ENCODE measurements at regions not wholly inside any gene's neighbourhood (a gene's known extent, or its start where the extent isn't known, plus 50 kb on each side); places are given as distances from the start of the nearest gene placed in this dataset.

- H3K4me1 Mint-ChIP-seq = peaks cover 12% of the 10 kb centered on the region
- H3K27ac ChIP-seq (ENCODE audit: low read depth in 1 of 2, low read length in 2 of 2) = no peak overlapping the region
- no peak overlapping the region for H3K4me3 ChIP-seq (replicated peaks in 1 of 3; ENCODE audit: low read depth in 2 of 3, low read length in 3 of 3)
- TF ChIP-seq, protein P1, sequence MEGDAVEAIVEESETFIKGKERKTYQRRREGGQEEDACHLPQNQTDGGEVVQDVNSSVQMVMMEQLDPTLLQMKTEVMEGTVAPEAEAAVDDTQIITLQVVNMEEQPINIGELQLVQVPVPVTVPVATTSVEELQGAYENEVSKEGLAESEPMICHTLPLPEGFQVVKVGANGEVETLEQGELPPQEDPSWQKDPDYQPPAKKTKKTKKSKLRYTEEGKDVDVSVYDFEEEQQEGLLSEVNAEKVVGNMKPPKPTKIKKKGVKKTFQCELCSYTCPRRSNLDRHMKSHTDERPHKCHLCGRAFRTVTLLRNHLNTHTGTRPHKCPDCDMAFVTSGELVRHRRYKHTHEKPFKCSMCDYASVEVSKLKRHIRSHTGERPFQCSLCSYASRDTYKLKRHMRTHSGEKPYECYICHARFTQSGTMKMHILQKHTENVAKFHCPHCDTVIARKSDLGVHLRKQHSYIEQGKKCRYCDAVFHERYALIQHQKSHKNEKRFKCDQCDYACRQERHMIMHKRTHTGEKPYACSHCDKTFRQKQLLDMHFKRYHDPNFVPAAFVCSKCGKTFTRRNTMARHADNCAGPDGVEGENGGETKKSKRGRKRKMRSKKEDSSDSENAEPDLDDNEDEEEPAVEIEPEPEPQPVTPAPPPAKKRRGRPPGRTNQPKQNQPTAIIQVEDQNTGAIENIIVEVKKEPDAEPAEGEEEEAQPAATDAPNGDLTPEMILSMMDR (IDR thresholded peaks at IDR 0.05) = no peak
- no peaks in the 10 kb centered on the region for H3K9me3 ChIP-seq (replicated peaks in 1 of 2; ENCODE audit: control insufficient read depth in 1 of 2, insufficient read depth in 1 of 2, low read length in 2 of 2)
- H4K20me1 ChIP-seq (ENCODE audit: insufficient read depth, low read length) = no peaks in the 10 kb centered on the region
- H3K79me2 ChIP-seq (ENCODE audit: insufficient read depth, low read length) = no peaks in the 10 kb centered on the region
- H3K4me1 ChIP-seq (ENCODE audit: control insufficient read depth in 1 of 2, insufficient read depth in 2 of 2, low read length in 2 of 2) = peaks cover 0 to 3% of the 10 kb centered on the region in 2 donors
- no peaks in the 10 kb centered on the region for H3K9me3 Mint-ChIP-seq
- H3K27me3 ChIP-seq (ENCODE audit: control insufficient read depth in 2 of 2, insufficient read depth in 2 of 2, low read length in 2 of 2) = no peaks in the 10 kb centered on the region
- H3K4me3 Mint-ChIP-seq = no peak overlapping the region
- H3K4me2 ChIP-seq (replicated peaks; ENCODE audit: extremely low read depth, low read length, poor library complexity, severe bottlenecking) = no peak overlapping the region
- H3K36me3 Mint-ChIP-seq = no peaks in the 10 kb centered on the region
- H3K27me3 Mint-ChIP-seq (ENCODE audit: low read depth in 3 of 3) = no peaks in the 10 kb centered on the region
- no peak overlapping the region for H3K27ac Mint-ChIP-seq
- intact Hi-C loops (cut with micrococcal nuclease) = no loop called here
- no CpG with 5 or more reads among the region's 1 CpG for WGBS (ENCODE audit: insufficient coverage)
- H3K36me3 ChIP-seq (replicated peaks in 1 of 2; ENCODE audit: control insufficient read depth in 1 of 2, insufficient read depth in 2 of 2, low read length in 2 of 2) = no peaks in the 10 kb centered on the region
- H3K9ac ChIP-seq (ENCODE audit: insufficient read depth, low read length, poor library complexity, severe bottlenecking) = no peak overlapping the region
- no peak for DNase-seq
- no peak overlapping the region for H2AFZ ChIP-seq (ENCODE audit: insufficient read depth, low read depth, low read length, poor library complexity, severe bottlenecking)
These were observed 114.4 kb downstream of the PCSK1 start for GRCh38 chr5:96318569-96319110.

DNA sequence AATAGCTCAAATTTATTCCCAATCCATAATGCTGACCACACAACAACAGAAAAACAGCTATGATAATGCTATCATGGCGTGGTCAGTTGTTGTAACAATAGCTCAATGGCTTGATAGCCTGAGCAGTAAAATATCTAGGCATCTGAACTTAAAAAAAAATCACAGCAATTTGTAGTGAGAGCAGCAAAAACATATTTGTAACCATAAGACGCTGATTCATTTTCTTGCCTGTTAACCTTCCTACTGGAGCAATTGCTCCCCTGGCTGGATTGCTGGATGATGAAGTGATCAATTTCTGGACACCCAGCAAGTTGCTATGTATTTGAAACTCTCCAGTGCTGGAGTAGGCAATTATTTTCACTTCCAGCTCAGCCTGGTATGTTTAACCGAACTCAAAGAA, 115.1 kb downstream of the PCSK1 start:
- Mint-ChIP-seq H3K4me3 (no peak overlapping the region), H3K9me3 (no peaks in the 10 kb centered on the region), H3K27me3 (ENCODE audit: low read depth in 3 of 3) (no peaks in the 10 kb centered on the region), H3K36me3 (no peaks in the 10 kb centered on the region), H3K4me1 (peaks cover 12% of the 10 kb centered on the region), H3K27ac (no peak overlapping the region)
- intact Hi-C loops (cut with micrococcal nuclease) = no loop called here
- no peaks in the 10 kb centered on the region for H3K79me2 ChIP-seq (ENCODE audit: insufficient read depth, low read length)
- H3K4me2 ChIP-seq (replicated peaks; ENCODE audit: extremely low read depth, low read length, poor library complexity, severe bottlenecking) = no peak overlapping the region
- H3K36me3 ChIP-seq (replicated peaks in 1 of 2; ENCODE audit: control insufficient read depth in 1 of 2, insufficient read depth in 2 of 2, low read length in 2 of 2) = no peaks in the 10 kb centered on the region
- H3K9ac ChIP-seq (ENCODE audit: insufficient read depth, low read length, poor library complexity, severe bottlenecking) = no peak overlapping the region
- no peak overlapping the region for H3K27ac ChIP-seq (ENCODE audit: low read depth in 1 of 2, low read length in 2 of 2)
- H3K9me3 ChIP-seq (replicated peaks in 1 of 2; ENCODE audit: control insufficient read depth in 1 of 2, insufficient read depth in 1 of 2, low read length in 2 of 2) = no peaks in the 10 kb centered on the region
- DNase-seq = no peak
- no peaks in the 10 kb centered on the region for H4K20me1 ChIP-seq (ENCODE audit: insufficient read depth, low read length)
- H3K4me3 ChIP-seq (replicated peaks in 1 of 3; ENCODE audit: low read depth in 2 of 3, low read length in 3 of 3) = no peak overlapping the region
- no peak overlapping the region for H2AFZ ChIP-seq (ENCODE audit: insufficient read depth, low read depth, low read length, poor library complexity, severe bottlenecking)
- peaks cover 0 to 3% of the 10 kb centered on the region in 2 donors for H3K4me1 ChIP-seq (ENCODE audit: control insufficient read depth in 1 of 2, insufficient read depth in 2 of 2, low read length in 2 of 2)
- 100% methylated on average over 1 of the region's 3 CpGs for WGBS (ENCODE audit: insufficient coverage)
- TF ChIP-seq, protein P1 (IDR thresholded peaks at IDR 0.05) = no peak
- no peaks in the 10 kb centered on the region for H3K27me3 ChIP-seq (ENCODE audit: control insufficient read depth in 2 of 2, insufficient read depth in 2 of 2, low read length in 2 of 2)
